ELF-1 (cell line): ENCODE measurements at regions not wholly inside any gene's neighbourhood (a gene's known extent, or its start where the extent isn't known, plus 50 kb on each side); places are given as distances from the start of the nearest gene placed in this dataset.
"Not testable (repeated sequence)": the region's sequence is repeated elsewhere in the genome, so short reads cannot be mapped to it uniquely, and the experiment has no call there.

Experiments
- DNase-seq: peaks from one replicate; pipeline ENCODE4 v3.0.0-alpha.2; 2016; ENCODE audit warnings: low read depth, low spot score

GRCh38 chr19:13652810-13653590 is 111.3 kb upstream of the MRI1 start:
- DNase-seq, result no peak

GRCh38 chr19:13646758-13647157 is 117.6 kb upstream of the MRI1 start:
- DNase-seq, result no peak

- DNase-seq, result no peak
Observed at GRCh38 chr19:13644645-13645044, 119.7 kb upstream of the MRI1 start.

- no peak for DNase-seq
Observed at GRCh38 chr19:13640611-13641010, 123.7 kb upstream of the MRI1 start.

GRCh38 chr19:13639342-13639929 is 124.9 kb upstream of the MRI1 start:
- no peak for DNase-seq

GRCh38 chr19:13637664-13638063 is 126.7 kb upstream of the MRI1 start:
- no peak for DNase-seq

- no peak for DNase-seq
Observed at GRCh38 chr19:13634658-13635057, 128.4 kb upstream of the CACNA1A start.

- no peak for DNase-seq
Observed at GRCh38 chr19:13633522-13633922, 127.2 kb upstream of the CACNA1A start.

- no peak for DNase-seq
Observed at GRCh38 chr19:13633109-13633508, 126.8 kb upstream of the CACNA1A start.

GRCh38 chr19:13632164-13632563 is 125.9 kb upstream of the CACNA1A start:
- not testable (repeated sequence) for DNase-seq

- DNase-seq, result no peak
Observed at GRCh38 chr19:13629687-13630357, 123.5 kb upstream of the CACNA1A start.

GRCh38 chr19:13627531-13627930 is 121.3 kb upstream of the CACNA1A start:
- DNase-seq, result no peak

- no peak for DNase-seq
Observed at GRCh38 chr19:13623716-13624710, 117.7 kb upstream of the CACNA1A start.

- peak; percentile 56 for DNase-seq
Observed at GRCh38 chr19:13622766-13623715, 116.8 kb upstream of the CACNA1A start.

GRCh38 chr19:13621413-13621812 is 115.1 kb upstream of the CACNA1A start:
- DNase-seq, result peak; percentile 77

- no peak for DNase-seq
Observed at GRCh38 chr19:13619203-13619632, 112.9 kb upstream of the CACNA1A start.

- no peak for DNase-seq
Observed at GRCh38 chr19:13615890-13616289, 109.6 kb upstream of the CACNA1A start.

GRCh38 chr19:13613447-13613846 is 107.2 kb upstream of the CACNA1A start:
- DNase-seq, result no peak

- no peak for DNase-seq
Observed at GRCh38 chr19:13611596-13611995, 105.3 kb upstream of the CACNA1A start.

GRCh38 chr19:13610039-13610691 is 103.9 kb upstream of the CACNA1A start:
- peak; percentile 29 for DNase-seq
